HG02798 (cell line): ENCODE measurements at regions not wholly inside any gene's neighbourhood (a gene's known extent, or its start where the extent isn't known, plus 50 kb on each side); places are given as distances from the start of the nearest gene placed in this dataset.

Source experiments
- ATAC-seq: cut with Tn5 transposase; IDR thresholded peaks from one replicate; pipeline ENCODE4 v1.9.1; 2021; ENCODE audit warnings: mild to moderate bottlenecking; ENCODE audit not compliant: unreplicated experiment, poor library complexity

GRCh38 chr2:190807886-190808285, 72.7 kb upstream of the GLS start:
- no peak for ATAC-seq

GRCh38 chr2:190809139-190809764, 71.4 kb upstream of the GLS start:
- no peak for ATAC-seq

GRCh38 chr2:190809876-190810525, 70.6 kb upstream of the GLS start:
- no peak for ATAC-seq

- ATAC-seq = no peak
These were observed 69.5 kb upstream of the GLS start for GRCh38 chr2:190810981-190811587.

GRCh38 chr2:190811811-190812210, 68.8 kb upstream of the GLS start:
- ATAC-seq = no peak

DNA sequence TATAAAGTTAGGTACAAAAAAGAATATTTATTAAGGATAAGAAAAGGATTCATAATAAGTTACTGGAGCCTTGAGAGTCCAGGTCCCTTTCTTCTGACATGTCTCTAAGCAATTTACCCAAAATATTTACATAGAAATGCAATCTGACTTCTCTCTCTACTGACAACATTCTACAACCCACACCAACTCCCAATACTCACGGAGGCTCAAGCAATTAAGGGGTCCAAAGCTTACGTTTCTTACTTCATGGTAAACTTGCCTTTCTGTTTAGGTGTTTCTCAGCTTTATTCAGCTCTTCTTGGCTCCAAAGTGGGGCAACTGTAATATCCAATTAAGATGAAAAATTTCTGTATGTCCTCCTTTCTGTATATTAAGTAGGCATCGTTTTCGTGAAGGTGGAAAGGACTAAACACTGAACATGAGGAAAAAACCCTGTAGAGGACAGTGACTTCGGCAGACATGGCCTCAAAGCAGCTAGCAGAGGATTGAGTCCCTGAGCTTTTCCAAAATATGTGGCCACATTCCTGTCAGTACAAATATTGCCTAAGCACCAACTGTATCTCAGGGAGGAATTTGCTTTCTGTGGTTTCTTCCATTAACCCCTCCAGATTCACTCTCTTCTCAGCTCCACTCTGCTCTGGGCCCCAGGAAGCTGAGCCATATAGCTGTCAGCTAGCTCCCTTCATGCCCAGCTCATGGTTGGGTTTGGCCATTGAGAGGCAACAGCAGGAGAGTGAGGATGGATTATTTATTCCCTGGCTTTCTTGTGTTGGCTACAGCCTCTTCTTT, 67.9 kb upstream of the GLS start:
- no peak for ATAC-seq

GRCh38 chr2:190815226-190815625, 65.4 kb upstream of the GLS start:
- ATAC-seq = no peak

DNA sequence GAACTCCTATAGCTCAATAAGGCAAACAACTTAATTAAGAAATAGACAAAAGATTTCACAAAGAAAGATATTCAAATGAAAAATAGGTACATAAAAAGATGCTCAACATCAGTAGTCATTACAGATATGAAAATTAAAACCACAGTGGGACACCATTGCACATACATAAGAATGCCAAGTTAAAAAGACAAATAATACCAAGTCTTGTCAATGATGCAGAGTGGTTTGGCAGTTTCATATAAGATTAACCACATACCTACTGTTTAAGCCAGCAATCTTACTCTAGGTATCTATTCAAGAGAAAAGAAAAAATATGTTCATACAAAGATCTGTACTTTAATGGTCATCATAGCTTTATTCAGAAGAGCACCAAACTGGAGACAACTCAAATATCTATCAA, 63.5 kb upstream of the GLS start:
- ATAC-seq = no peak

DNA sequence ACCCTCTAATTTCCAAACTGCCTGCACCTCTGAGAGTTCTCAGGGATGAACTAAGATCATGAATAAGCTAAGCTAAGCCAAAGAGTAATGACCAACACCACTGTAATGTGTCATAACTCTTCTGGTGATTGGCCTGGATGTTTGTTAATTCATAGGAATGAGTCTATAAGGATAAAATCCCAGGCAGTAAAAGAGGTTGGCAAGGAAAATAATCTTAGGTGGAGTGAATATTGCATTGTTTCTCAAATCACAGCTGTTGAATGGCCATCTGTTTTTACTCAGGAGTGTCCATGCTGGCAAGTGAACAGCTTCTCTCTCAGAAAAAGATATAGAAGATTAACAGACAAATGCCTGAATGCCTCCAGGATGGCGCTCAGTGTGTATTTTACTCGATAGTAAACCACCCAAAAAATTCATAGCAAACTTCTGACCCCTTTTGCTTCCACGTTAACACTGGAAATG, 60.8 kb upstream of the GLS start:
- no peak for ATAC-seq

GRCh38 chr2:190820416-190820815, 60.2 kb upstream of the GLS start:
- ATAC-seq = no peak

DNA sequence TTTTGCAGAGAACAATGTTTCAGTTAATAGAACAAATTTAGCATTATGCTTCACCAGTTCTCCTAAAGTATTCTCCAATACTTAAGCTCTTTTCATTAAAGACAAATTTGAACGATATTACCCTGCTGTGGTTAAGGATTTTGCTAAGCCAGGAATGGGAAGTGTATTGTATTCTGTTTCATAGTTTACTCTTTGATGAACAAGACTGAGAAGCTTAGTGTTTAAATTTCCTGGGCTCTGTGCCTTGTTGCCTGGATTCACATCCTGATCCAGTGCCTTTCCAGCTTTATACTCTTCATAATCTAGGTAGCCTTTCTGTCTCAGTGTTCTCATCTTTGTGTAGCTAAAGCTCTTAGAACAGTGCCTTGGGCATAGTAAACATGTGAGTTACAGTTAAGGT, 58.6 kb upstream of the GLS start:
- ATAC-seq = no peak

DNA sequence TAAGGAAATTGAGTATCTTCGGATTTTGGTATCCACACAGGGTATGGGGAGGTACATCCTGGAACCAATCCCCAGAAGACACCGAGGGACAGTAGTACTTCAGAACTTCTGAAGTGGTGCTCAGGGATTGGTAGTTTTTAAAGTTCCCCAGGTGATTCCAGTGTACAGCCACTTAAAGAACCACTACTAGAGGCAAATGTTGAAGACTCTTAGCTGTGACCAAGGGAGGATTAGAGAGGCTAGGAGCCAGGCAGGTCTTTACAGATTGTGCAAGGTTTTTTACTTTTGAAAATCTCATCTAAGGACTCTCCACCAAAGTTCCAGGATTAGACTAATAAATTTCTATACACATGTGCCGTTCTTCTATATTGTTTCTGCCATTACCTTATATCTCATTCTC, 52.9 kb upstream of the GLS start:
- no peak for ATAC-seq

DNA sequence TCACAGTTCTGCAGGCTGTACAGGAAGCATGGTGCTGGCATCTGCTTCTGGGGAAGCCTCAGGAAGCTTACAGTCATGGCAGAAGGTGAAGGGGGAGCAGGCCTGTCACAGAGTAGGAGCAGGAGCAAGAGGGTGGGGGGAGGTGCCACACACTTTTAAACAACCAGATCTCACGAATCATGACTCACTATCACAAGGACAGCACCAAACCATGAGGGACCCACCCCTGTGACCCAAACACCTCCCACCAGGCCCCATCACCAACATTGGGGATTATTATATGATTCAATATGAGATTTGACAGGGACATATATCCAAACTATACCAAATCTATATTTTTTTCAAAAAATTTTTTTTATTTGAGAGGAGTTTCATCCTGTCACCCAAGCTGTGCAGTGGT, 51.0 kb upstream of the GLS start:
- ATAC-seq = no peak
